HG03095 (cell line): ENCODE measurements at regions not wholly inside any gene's neighbourhood (a gene's known extent, or its start where the extent isn't known, plus 50 kb on each side); places are given as distances from the start of the nearest gene placed in this dataset.

ENCODE experiments used
- ATAC-seq: cut with Tn5 transposase; IDR thresholded peaks from one replicate; pipeline ENCODE4 v1.9.1; 2021; ENCODE audit warnings: moderate library complexity; ENCODE audit not compliant: unreplicated experiment

DNA sequence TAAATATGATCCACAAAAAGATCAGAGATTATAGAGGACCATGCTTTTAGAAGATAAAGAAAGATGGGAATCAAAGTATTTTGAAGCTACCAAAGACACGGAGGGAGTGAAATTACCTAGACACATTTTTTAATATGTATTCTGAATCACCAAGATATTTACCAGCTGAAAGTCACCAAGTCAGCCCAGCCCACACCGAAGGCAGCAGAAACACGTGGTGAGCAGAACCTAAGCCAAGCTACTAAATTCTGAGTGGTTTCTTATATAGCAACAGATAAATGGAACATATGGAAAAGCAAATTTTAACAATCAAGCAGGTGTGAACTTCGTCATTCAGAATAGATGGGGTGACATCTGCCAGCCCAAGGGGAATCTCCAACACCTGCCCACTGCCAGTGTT is 134.7 kb upstream of the AKR1E2 start:
- ATAC-seq, result no peak

DNA sequence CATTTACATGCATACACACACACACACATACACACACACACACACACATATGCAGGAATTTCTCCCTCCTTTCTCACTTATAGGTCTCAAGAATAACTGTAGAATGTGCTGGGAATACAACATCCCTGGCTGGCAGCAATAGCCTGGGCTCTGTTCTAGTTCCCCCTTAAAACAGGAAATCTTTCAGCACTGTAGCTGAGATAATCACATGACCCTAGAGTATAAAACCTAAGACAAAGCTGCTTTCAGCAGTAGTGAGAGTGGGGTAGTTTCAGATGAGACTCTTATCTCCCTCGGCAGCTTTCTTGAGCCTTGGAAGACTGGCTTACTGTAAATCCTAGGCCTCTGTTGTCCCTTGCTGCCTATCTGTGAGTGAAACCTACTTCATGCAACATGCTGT is 137.4 kb upstream of the AKR1E2 start:
- ATAC-seq, result no peak

DNA sequence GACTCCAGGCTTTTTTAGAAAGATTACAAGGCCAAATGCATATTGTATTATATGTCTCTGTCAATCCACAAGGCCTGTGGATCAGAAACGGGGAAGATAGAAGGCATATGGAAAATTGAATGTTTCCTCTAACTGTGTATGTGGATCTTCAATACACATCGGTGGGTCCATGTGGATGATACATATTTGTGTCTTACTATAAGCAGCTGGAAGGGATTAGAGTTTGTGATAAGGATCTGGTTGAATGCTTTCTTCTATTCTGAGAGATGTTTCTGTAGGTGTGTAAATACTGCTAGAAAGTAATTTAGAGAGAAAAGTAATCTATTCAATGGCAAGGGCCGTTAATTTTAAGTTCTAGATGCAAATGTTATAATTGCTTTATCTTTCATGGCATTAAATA is 137.8 kb upstream of the AKR1E2 start:
- no peak for ATAC-seq

DNA sequence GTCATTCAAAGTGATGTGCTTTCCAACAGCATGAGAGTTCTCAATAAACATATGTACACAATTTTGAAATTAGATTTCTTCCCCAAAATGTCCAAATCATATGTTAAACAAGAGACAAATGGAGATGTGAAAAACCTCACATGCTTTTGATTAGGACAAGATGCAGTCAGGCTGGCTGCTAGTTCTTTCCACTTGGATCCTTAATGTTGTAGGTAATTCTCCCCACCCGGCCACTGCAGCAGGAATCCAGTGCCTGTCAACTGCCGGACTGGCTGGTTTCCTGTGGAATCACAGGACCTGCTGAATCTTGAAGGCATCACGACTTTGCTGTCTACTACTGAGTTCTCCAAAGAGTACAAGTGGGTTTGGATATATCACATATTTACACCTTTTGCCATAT is 138.6 kb upstream of the AKR1E2 start:
- ATAC-seq, result no peak

DNA sequence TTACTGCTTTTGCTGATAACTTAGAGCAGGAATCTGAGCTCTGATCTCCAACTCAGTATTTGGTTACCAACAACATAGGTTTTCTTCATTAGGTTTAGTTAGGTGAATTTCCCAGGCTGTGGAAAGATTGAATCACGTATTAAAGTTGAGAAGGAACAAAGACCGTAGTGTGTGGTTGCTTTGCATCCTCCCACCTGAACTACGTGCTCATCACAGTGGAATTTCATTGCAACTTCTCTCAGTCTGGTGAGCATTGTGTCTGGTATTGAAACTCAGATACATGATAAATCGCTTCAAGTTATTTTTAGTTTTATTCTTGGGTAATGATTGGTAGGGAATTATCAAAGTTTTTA is 139.4 kb upstream of the AKR1E2 start:
- no peak for ATAC-seq

DNA sequence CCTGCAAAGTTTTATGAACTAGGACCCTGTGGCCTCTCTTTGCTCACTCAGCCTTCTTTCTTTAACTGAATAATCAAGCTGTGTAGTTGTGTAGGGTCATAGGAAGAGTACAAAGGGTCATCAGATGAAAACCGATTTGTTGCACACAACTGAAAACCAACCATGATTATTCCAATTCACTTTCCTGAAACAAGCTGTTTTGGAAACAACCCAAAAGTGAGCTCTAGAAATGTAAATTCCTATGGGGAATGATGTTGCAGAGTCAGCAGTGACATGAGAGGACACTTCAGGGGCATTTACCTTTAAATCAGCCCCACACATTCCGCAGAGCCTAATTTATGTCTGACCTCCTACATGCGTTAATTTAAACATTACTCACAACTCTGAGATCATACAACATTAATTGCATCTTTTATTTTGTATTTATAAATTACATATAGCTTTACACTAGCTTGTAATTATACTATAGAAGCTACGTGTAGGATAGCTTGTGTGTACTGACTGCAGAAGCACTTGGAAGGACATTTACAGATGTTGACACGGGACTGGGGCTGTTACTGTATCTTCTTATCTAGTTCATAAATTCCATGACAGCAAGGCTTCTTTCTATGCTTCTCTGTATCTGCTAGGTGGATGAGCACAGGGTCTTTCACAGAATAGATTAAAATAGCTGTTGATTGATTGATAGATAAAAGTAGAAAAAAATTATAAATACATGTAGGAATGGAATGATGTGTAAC is 139.9 kb upstream of the AKR1E2 start:
- ATAC-seq, result no peak

DNA sequence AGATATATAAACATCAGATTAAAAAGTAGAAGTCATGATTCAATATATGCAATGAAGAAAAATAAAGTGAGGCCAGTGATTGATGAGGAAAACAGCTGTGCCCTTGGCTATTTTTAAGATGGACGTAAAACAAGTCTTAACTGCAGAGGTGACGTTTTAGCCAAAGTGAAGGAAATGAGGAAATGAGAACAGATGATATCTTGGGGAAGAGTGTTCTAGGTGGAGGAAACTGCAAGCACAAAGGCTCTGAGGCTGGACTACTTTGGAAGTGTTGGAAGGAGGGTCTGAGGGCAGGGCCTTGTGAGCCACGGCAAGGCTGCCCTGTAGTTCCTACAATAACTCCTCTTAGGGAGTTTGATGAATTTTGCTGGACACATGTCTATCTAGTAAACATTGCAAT is 140.5 kb upstream of the AKR1E2 start:
- no peak for ATAC-seq

DNA sequence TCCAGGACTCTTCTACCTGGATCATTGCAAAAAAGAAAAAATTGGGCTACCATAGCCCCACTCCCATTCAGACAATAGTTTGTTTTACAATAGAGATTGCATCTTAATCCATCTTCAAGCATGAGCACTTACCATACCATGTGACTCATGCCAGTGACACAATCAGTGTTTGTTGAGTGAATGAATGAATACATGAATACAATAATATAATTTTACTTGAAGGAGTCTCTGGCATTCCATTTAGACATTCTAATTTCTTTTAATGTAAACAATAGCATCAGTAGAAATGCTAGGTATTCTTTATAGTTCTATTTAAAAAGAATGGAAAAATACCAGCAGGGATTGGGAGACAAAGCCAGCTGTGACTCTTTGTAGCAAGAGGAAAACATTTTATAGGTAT is 141.6 kb upstream of the AKR1E2 start:
- no peak for ATAC-seq

DNA sequence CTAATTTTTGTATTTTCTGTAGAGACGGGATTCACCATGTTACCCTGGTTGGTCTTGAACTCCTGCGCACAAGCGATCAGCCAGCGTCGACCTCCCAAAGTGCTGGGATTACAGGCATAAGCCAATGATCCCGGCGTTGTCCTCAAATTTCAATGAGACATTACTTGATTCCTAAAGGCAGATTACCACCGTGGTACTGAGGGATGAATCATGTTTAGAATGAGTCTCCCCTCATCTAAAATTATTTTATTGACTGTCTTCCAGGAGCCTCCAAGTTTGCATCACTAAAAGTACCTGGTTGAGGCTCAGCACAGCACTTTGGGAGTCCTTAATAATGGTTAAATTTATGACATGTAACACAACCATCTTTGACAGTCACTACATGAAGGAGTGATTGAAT is 142.2 kb upstream of the AKR1E2 start:
- ATAC-seq, result no peak

DNA sequence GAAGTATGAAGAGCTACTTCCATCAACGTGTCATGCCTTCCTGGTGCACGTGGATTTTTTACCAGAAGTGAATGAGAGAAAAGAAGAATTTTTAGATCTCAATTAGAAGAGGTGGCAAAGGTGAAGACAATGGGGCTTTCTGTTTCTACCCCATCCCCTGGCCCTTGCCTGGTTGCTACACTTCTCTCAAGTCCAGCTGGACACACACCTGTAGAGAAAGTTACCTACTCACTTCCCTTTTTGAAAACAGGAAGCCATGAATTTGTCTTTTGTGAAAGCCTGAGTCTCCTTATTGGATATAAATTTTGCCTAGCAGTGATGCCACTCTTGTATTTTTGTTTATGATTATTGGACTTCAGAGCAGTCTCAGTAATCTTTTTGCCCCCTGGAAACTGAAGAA is 142.9 kb upstream of the AKR1E2 start:
- ATAC-seq, result no peak

DNA sequence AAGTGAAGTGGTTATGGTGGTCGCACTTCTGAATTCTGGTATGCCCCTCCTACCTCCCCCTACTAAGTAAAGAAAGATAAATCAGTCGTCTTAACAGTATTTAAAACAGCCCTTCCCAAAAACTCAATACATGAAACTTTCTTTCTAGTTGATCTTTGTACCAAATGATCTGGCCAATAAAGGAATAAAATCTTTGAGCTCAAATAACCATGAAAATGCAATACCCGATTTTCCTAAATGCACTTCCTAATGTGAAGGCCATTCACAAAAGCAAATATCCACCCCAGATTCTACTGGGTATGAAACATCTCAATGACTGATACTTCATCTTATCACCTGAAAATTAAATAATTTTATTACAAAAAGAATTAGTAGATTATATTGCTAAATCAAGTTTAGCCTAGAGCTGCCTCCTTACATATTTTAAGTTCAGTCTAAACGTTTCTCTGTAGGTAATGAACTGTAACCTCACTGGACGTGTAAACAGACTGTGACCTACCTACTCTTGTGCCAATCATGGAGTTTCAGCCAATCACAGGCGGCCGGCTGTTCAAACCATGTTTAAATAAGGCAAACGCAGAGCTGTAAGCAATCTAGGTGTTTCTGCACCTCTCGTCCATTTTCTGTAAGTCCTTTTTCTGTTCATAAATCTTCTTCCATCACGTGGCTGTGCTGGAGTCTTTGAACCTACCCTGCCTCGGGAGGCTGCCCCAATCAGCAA is 146.9 kb upstream of the AKR1E2 start:
- no peak for ATAC-seq

DNA sequence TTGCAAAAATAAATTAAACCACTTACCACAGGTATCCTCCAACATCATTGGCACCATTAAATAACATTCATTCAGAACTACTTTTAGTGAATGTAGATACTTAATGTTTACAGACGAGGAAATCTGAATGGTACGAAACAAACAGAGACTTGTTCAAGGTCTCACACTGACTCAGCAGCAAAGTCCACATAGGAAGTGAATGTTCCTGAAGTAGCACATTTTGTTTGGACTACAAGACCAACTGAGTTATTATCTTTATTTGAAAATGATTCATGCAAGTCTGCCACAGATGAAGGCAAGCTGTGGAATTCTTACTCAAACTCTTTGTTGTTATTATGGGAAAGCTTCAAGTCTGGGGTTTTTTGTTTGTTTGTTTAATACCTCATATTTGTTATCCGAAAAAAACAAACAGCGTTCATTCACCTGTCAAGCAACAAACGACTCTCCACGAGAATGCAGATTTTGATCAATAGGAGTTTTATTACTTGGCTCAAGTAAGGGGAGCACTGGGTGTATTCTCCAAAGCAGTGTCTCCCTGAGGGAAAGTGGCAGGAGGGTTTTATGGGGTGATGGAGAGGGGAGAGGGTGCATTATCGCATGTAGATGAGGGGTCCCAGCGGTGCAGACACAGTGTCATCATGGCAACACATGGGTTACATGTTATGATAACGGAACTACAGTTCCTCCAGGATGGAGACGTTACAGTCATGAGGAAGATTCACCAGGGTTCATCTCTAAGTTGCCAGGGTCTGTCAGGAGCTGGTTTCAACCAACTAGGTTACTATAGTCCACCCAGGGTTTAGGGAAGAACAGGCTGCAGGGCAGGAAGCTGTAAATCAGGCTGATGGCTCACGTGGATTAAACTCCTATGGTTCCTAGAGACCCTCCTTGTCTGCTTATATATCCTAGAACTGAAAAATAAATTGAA is 147.7 kb upstream of the AKR1E2 start:
- no peak for ATAC-seq

DNA sequence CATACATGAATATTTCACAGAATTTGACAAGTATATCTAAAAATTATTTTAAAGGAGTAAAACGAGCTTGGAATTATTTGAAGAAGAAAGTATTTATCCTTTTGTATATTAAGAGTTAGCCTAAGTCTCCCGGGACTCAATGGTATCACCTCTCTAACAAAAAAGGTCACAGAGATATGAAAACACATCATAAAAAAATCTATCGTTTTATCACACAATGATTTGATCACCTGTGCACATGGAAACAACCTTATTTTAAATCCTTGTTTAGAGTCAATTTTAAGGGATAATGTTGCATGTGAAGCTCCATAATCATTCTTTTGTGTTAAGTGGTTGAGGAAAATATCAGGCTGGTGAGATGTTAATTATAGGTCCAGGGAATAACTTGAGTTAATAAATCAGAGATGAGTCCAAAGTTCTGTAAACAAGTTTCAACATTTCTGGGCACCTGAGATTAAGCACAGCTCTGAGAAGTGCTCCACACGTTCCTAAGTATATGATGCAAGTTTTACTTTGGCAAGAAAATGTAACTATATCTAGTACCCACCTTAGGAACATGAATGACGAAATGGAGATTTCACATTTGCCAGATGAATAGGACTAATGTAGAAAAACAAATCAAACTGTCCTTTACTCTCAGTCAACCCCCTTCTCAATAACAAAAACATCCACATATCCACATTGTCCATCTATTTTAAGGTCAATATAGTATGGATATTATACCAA is 148.5 kb upstream of the AKR1E2 start:
- ATAC-seq, result no peak

DNA sequence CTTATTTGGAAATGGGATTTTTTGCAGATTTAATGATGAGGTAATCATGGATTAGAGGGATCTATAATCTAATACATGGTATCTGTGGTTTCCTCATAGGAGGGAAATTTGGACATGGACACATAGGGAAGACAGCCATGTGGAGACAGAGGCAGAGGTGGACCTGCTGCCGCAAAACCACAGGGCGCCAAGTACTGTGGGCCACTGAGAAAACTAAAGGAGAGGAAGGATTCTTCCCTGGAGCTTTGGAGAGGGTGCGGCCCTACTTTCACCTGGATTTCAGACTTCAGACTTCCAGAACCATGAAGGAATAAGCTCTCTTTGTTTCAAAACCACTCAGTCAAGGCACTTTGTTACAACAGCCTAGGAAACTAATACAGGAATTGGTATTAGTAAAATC is 149.4 kb upstream of the AKR1E2 start:
- no peak for ATAC-seq

DNA sequence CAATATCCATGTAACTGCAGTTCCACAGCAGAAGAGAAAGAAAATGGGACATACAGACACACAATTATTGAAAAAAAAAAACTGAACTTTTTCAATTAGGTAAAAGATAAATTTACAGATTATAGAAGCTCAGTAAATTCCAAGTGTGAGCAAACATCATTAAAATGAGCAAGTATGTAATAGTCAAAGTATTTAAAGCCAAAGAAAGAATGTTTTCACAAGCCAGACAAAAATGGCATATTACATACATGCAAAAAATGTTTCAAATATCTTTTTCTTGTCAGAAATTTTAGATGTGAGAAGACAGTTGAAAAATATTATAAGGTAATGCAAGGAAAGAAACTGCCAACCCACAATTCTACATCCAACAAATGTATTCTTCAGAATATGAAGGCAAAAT is 150.2 kb upstream of the AKR1E2 start:
- ATAC-seq, result no peak

DNA sequence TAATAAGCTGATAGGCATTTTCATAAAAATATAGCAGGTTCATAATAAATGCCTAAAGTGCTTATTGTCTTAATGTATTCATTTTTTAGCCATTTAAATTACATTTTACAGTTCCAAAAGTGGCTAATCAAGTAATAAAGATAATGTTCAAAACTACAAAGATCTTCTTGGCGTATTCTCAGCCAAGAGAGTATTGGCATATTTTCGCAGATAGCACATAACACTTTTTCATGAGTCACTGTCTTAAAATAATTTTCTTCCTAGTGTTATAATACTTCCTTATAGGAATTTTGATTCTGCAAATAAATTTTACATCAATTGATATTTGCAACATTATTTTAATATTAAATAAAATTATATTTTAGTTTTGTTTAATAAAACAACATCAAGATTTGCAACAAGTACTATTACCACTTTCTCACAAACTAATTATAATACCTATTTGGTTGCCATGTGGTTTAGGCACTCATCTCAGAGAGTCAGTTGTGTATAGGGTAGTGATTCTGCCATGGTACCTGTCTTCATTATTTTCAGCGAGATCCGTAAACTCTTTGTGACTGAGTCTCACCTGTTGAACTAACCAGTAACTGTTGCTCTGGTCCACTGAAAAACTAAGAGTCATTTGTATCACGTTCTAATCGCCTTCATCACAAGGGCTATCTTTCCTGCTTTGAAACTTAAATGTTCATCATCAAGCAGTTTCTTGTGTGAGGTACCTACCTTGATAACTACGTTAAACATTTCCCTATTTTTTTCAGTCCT is 152.5 kb upstream of the AKR1E2 start:
- no peak for ATAC-seq

DNA sequence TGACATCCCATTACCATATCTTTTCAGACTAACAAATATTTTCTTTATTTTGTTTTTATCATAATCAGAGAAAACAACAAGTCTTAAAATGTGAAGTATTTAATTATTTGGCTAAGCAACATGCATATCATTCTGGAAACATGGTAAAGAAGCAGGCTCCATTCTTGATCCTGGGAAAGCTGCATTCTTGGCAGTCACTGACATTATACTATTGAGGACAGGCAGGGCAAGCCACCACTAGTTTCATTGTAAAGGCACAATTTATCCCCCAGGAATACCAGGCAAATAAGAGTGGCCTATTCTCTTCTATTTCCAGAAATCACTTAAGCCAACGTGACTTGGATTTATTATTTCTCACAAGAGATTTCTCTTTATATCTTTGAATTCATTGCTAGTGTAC is 153.8 kb upstream of the AKR1E2 start:
- ATAC-seq, result no peak

DNA sequence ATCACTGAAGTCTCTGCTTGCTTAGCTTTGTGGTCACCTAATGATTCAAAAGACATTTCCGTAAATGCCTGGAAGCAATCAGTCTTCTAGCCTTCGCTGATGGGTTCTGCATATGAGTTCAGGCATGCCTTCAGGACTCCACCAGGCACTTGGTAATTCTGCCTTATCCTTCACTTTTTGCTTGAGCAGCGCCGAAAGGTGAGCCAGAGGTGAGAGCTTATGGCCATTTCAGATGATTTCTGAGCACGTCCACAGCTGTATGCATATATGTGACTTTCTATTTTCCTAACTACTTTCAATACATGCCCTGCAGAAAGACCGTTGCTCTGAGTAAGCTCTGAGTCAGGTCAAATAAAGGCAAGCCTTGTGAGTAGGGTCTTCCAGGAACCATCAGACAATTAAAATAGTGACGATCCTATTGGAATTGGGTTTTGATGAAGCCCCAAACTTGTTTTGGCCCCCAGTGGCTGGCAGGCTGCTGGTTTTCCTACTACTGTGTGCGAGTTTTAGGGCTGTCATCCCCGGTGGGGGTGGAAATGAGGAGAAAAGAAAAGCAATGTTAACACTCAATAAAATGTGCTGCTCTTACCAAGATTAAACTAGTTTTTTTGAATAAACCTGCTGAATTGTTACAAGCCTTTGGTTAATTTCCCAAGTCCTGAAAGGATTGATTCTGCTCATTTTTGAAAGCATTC is 154.4 kb upstream of the AKR1E2 start:
- ATAC-seq, result no peak

DNA sequence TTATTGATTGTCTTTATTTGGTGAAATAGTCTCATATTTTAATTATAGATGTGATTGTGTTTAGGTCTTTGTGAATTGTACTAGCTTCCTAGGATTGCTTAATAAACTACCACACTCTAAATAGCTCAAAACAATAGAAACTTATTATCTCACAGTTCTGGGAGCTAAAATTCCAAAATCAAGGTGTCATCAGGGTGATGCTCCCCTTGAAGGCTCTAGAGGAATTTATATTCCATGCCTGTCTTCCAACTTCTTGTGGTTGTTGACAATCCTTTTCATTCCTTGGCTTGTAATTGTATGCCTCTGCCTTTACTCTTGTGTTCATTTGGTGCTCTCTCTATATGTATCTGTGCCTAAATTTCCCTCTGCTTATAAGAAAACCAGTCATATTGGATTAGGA is 155.3 kb upstream of the AKR1E2 start:
- ATAC-seq, result no peak

DNA sequence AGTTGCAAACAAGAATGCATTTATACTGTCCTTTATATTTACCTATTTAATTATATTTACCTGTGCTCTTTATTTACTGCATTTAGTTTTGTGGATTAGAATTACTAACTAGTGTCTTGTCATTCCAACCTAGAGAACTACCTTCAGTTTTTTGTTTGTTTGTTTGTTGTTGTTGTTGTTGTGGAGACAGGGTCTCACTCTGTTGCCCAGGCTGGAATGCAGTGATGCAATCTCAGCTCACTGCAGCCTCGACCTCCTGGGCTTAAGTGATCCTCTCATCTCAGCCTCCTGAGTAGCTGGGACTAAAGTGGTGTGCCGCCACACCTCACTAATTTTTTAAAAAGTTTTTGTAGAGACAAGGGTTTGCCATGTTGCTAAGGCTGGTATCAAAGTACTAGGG is 156.4 kb upstream of the AKR1E2 start:
- ATAC-seq, result no peak
